ENCODE measurements at regions not wholly inside any gene's neighbourhood (a gene's known extent, or its start where the extent isn't known, plus 50 kb on each side); places are given as distances from the start of the nearest gene placed in this dataset.

- TF ChIP-seq POLR2A (IDR thresholded peaks at IDR 0.05; ENCODE audit: low read depth, low read length) (no peak), TAF1 (IDR thresholded peaks at IDR 0.05; ENCODE audit: low read depth, low read length) (no peak), POLR2AphosphoS5 (IDR thresholded peaks at IDR 0.05; ENCODE audit: low read depth, low read length) (no peak)
Measured at GRCh38 chr1:232352366-232352765, 277.6 kb downstream of the SIPA1L2 start.
